A549 (cell line): ENCODE measurements at regions not wholly inside any gene's neighbourhood (a gene's known extent, or its start where the extent isn't known, plus 50 kb on each side); places are given as distances from the start of the nearest gene placed in this dataset.

Source experiments
- EP300 ChIP-seq, 2 experiments: fragments of >200 bp; sonication (Bioruptor Twin); formaldehyde crosslinking; IDR thresholded peaks; 2 replicates in 1 of 2; 3 replicates in 1 of 2; pipeline ENCODE4 v1.6.1; 2016 to 2017
- KDM1A ChIP-seq: fragments of 200-600 bp; sonication (generic); IDR thresholded peaks from 2 replicates; pipeline ENCODE4 v1.6.1; 2016; ENCODE audit warnings: low read depth, mild to moderate bottlenecking
- TF ChIP-seq, protein P1 (sequence below): fragments of >200 bp; sonication (Bioruptor Twin); formaldehyde crosslinking; IDR thresholded peaks from 3 replicates; pipeline ENCODE4 v1.5.1; 2016

DNA sequence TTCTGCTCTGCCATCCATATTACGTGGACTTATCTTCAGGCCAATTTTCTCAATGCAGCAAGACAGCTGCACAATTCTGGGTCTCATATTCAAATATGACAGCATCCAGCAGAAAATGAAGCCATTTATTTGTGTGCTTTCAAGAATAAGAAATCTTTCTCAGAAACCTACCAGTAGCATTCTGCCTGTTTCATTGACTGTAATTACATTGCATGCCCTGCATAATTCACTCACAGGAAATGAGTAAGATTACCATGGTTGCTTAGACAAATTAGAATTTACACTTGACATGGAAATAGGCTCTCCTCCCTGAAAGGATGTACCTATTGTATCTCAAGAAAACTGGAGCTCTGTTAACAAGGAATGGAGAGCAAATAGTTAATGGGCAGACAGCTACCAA, 346.6 kb upstream of the DCBLD2 start:
- TF ChIP-seq EP300 (IDR thresholded peaks at IDR 0.05) = no peak
- TF ChIP-seq, protein P1, sequence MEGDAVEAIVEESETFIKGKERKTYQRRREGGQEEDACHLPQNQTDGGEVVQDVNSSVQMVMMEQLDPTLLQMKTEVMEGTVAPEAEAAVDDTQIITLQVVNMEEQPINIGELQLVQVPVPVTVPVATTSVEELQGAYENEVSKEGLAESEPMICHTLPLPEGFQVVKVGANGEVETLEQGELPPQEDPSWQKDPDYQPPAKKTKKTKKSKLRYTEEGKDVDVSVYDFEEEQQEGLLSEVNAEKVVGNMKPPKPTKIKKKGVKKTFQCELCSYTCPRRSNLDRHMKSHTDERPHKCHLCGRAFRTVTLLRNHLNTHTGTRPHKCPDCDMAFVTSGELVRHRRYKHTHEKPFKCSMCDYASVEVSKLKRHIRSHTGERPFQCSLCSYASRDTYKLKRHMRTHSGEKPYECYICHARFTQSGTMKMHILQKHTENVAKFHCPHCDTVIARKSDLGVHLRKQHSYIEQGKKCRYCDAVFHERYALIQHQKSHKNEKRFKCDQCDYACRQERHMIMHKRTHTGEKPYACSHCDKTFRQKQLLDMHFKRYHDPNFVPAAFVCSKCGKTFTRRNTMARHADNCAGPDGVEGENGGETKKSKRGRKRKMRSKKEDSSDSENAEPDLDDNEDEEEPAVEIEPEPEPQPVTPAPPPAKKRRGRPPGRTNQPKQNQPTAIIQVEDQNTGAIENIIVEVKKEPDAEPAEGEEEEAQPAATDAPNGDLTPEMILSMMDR = no peak
- TF ChIP-seq KDM1A = no peak
